Glutamatergic neuron (in vitro differentiated cells): ENCODE measurements at regions not wholly inside any gene's neighbourhood (a gene's known extent, or its start where the extent isn't known, plus 50 kb on each side); places are given as distances from the start of the nearest gene placed in this dataset.

Experiments
- DNase-seq: peaks from one replicate; pipeline ENCODE4 v3.0.0; 2022
- H3K27ac Mint-ChIP-seq: one replicate; pipeline ENCODE4 v1.8.0; 2020; ENCODE audit warnings: mild to moderate bottlenecking, mixed read lengths, inconsistent platforms; ENCODE audit not compliant: unreplicated experiment
- H3K27me3 Mint-ChIP-seq: one replicate; pipeline ENCODE4 v1.8.0; 2020; ENCODE audit warnings: mild to moderate bottlenecking, moderate library complexity, mixed read lengths, inconsistent platforms; ENCODE audit not compliant: unreplicated experiment
- H3K36me3 Mint-ChIP-seq: one replicate; pipeline ENCODE4 v1.8.0; 2020; ENCODE audit warnings: mild to moderate bottlenecking, mixed read lengths, inconsistent platforms; ENCODE audit not compliant: unreplicated experiment
- H3K4me1 Mint-ChIP-seq: one replicate; pipeline ENCODE4 v1.8.0; 2020; ENCODE audit warnings: mild to moderate bottlenecking, low read depth, mixed read lengths, inconsistent platforms; ENCODE audit not compliant: unreplicated experiment
- H3K4me3 Mint-ChIP-seq: one replicate; pipeline ENCODE4 v1.8.0; 2020; ENCODE audit warnings: mild to moderate bottlenecking, mixed read lengths, inconsistent platforms; ENCODE audit not compliant: unreplicated experiment
- H3K9me3 Mint-ChIP-seq: one replicate; pipeline ENCODE4 v1.8.0; 2020; ENCODE audit warnings: mild to moderate bottlenecking, moderate library complexity, mixed read lengths, inconsistent platforms; ENCODE audit not compliant: unreplicated experiment
- CTCF ChIP-seq: fragments of 200-600 bp; sonication (generic); IDR thresholded peaks from one replicate; pipeline ENCODE4 v1.5.0; 2021; ENCODE audit not compliant: partially characterized antibody, unreplicated experiment

- Mint-ChIP-seq H3K36me3 (no peaks in the 10 kb centered on the region), H3K4me1 (peaks cover 3% of the 10 kb centered on the region), H3K4me3 (no peak overlapping the region), H3K27ac (no peak overlapping the region), H3K9me3 (peaks cover 3% of the 10 kb centered on the region), H3K27me3 (no peaks in the 10 kb centered on the region)
- DNase-seq, result no peak
- TF ChIP-seq CTCF, result no peak
These were observed 71.9 kb upstream of the RANBP3L start for GRCh38 chr5:36373527-36374086.

GRCh38 chr5:36374266-36374862 is 72.7 kb upstream of the RANBP3L start:
- no peak overlapping the region for H3K27ac Mint-ChIP-seq
- peaks cover 3% of the 10 kb centered on the region for H3K9me3 Mint-ChIP-seq
- no peak for TF ChIP-seq CTCF
- no peaks in the 10 kb centered on the region for H3K36me3 Mint-ChIP-seq
- H3K4me1 Mint-ChIP-seq, result no peaks in the 10 kb centered on the region
- H3K27me3 Mint-ChIP-seq, result no peaks in the 10 kb centered on the region
- DNase-seq, result no peak
- no peak overlapping the region for H3K4me3 Mint-ChIP-seq

- TF ChIP-seq CTCF, result no peak
- Mint-ChIP-seq H3K27ac (no peak overlapping the region), H3K36me3 (no peaks in the 10 kb centered on the region), H3K27me3 (no peaks in the 10 kb centered on the region), H3K4me3 (no peak overlapping the region), H3K9me3 (no peaks in the 10 kb centered on the region), H3K4me1 (no peaks in the 10 kb centered on the region)
- DNase-seq, result no peak
These were observed 75.5 kb upstream of the RANBP3L start for GRCh38 chr5:36377192-36377591.

- DNase-seq, result no peak
- no peak for TF ChIP-seq CTCF
- H3K9me3 Mint-ChIP-seq, result no peaks in the 10 kb centered on the region
- H3K27me3 Mint-ChIP-seq, result no peaks in the 10 kb centered on the region
- H3K36me3 Mint-ChIP-seq, result no peaks in the 10 kb centered on the region
- H3K4me3 Mint-ChIP-seq, result no peak overlapping the region
- H3K4me1 Mint-ChIP-seq, result no peaks in the 10 kb centered on the region
- H3K27ac Mint-ChIP-seq, result no peak overlapping the region
These were observed 76.8 kb upstream of the RANBP3L start for GRCh38 chr5:36378551-36378950.

GRCh38 chr5:36382890-36383289 is 81.2 kb upstream of the RANBP3L start:
- no peak for DNase-seq
- Mint-ChIP-seq H3K36me3 (no peaks in the 10 kb centered on the region), H3K27me3 (no peaks in the 10 kb centered on the region), H3K9me3 (no peaks in the 10 kb centered on the region), H3K27ac (no peak overlapping the region), H3K4me1 (no peaks in the 10 kb centered on the region), H3K4me3 (no peak overlapping the region)
- TF ChIP-seq CTCF, result no peak
